Ishikawa (cell line): ENCODE measurements at regions not wholly inside any gene's neighbourhood (a gene's known extent, or its start where the extent isn't known, plus 50 kb on each side); places are given as distances from the start of the nearest gene placed in this dataset.

Experiments used
- CEBPB ChIP-seq: IDR thresholded peaks from 2 replicates; pipeline ENCODE4 v1.6.1; 2012
- CREB1 ChIP-seq: IDR thresholded peaks from 2 replicates; pipeline ENCODE4 v1.6.1; 2012; ENCODE audit warnings: low read depth
- EGR1 ChIP-seq: IDR thresholded peaks from 2 replicates; pipeline ENCODE4 v1.6.1; 2012
- EP300 ChIP-seq: IDR thresholded peaks from 2 replicates; pipeline ENCODE4 v1.6.1; 2012; ENCODE audit warnings: borderline replicate concordance
- FOXM1 ChIP-seq: IDR thresholded peaks from 2 replicates; pipeline ENCODE4 v1.6.1; 2012; ENCODE audit warnings: low read depth, borderline replicate concordance
- MAX ChIP-seq: IDR thresholded peaks from 2 replicates; pipeline ENCODE4 v1.6.1; 2012
- NFIC ChIP-seq: IDR thresholded peaks from 2 replicates; pipeline ENCODE4 v1.6.1; 2012
- RAD21 ChIP-seq: IDR thresholded peaks from 2 replicates; pipeline ENCODE4 v1.6.1; 2012; ENCODE audit warnings: low read depth
- REST ChIP-seq: IDR thresholded peaks from 2 replicates; pipeline ENCODE4 v1.6.1; 2012; ENCODE audit warnings: low read depth, mild to moderate bottlenecking
- TAF1 ChIP-seq: IDR thresholded peaks from 2 replicates; pipeline ENCODE4 v1.6.1; 2012; ENCODE audit warnings: low read depth, mild to moderate bottlenecking
- TCF12 ChIP-seq: IDR thresholded peaks from 2 replicates; pipeline ENCODE4 v1.6.1; 2012; ENCODE audit warnings: low read depth
- TEAD4 ChIP-seq: IDR thresholded peaks from 2 replicates; pipeline ENCODE4 v1.6.1; 2012
- USF1 ChIP-seq: IDR thresholded peaks from 2 replicates; pipeline ENCODE4 v1.6.1; 2012
- YY1 ChIP-seq: IDR thresholded peaks from 2 replicates; pipeline ENCODE4 v1.6.1; 2012; ENCODE audit warnings: low read depth
- ZBTB7A ChIP-seq: IDR thresholded peaks from 2 replicates; pipeline ENCODE4 v1.6.1; 2012; ENCODE audit warnings: low read depth

- TF ChIP-seq NFIC (no peak), MAX (no peak), USF1 (no peak), EGR1 (no peak), CREB1 (no peak), TEAD4 (no peak), TCF12 (no peak), EP300 (no peak), CEBPB (no peak), RAD21 (no peak), ZBTB7A (no peak), YY1 (no peak), REST (no peak), TAF1 (no peak), FOXM1 (no peak)
Observed at GRCh38 chr9:129518074-129518473, 102.8 kb downstream of the C9orf50 start.

GRCh38 chr9:129517006-129517405, 103.9 kb downstream of the C9orf50 start:
- TF ChIP-seq YY1 (no peak), EP300 (no peak), MAX (no peak), TAF1 (no peak), FOXM1 (no peak), EGR1 (no peak), RAD21 (no peak), TEAD4 (no peak), CREB1 (no peak), USF1 (no peak), CEBPB (no peak), REST (no peak)

GRCh38 chr9:129514891-129515290, 106.0 kb downstream of the C9orf50 start:
- TF ChIP-seq ZBTB7A = no peak
- no peak for TF ChIP-seq NFIC
- TF ChIP-seq USF1 = no peak
- no peak for TF ChIP-seq EP300
- TF ChIP-seq TEAD4 = no peak
- TF ChIP-seq FOXM1 = no peak
- TF ChIP-seq CEBPB = no peak
- no peak for TF ChIP-seq MAX
- no peak for TF ChIP-seq TCF12
- TF ChIP-seq EGR1 = no peak
- TF ChIP-seq CREB1 = no peak
- TF ChIP-seq TAF1 = no peak
- no peak for TF ChIP-seq REST
- no peak for TF ChIP-seq YY1

GRCh38 chr9:129514497-129514867, 106.4 kb downstream of the C9orf50 start:
- TF ChIP-seq FOXM1 (no peak), ZBTB7A (no peak), RAD21 (no peak), MAX (no peak), CREB1 (no peak), EP300 (no peak)
